ENCODE measurements at regions not wholly inside any gene's neighbourhood (a gene's known extent, or its start where the extent isn't known, plus 50 kb on each side); places are given as distances from the start of the nearest gene placed in this dataset.

DNA sequence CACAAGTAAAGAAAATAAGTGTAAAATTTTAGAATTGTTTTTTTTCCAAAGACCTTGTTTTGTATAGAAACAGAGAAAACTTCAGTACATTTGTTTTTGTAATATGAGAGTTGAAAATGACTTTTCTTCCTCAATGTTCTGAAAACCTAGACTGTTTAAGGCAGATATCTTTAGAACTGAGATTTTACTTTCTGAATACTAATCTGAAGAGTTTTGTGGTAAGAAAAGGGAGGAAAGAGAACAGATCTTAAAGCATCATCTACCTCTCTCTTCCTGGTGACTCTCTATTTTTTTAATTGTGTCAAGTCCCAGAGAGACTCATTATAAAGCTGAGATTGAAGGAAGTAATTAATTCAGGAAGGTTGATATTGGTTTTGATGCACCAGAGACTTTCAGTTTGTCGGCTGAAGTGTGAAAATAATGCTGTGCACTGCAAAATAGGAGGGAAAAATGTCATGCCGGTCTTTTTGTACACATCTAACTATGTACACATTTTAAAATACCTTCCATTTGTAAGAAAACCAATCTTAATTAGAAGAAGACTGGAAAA lies 142.1 kb upstream of the NAALADL2 start:
- TF ChIP-seq, protein P1, sequence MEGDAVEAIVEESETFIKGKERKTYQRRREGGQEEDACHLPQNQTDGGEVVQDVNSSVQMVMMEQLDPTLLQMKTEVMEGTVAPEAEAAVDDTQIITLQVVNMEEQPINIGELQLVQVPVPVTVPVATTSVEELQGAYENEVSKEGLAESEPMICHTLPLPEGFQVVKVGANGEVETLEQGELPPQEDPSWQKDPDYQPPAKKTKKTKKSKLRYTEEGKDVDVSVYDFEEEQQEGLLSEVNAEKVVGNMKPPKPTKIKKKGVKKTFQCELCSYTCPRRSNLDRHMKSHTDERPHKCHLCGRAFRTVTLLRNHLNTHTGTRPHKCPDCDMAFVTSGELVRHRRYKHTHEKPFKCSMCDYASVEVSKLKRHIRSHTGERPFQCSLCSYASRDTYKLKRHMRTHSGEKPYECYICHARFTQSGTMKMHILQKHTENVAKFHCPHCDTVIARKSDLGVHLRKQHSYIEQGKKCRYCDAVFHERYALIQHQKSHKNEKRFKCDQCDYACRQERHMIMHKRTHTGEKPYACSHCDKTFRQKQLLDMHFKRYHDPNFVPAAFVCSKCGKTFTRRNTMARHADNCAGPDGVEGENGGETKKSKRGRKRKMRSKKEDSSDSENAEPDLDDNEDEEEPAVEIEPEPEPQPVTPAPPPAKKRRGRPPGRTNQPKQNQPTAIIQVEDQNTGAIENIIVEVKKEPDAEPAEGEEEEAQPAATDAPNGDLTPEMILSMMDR (IDR thresholded peaks at IDR 0.05): no peak
- no peak for TF ChIP-seq POLR2A (IDR thresholded peaks at IDR 0.05)

Measured in right lobe of liver (tissue), 4 donors.